ENCODE measurements at regions not wholly inside any gene's neighbourhood (a gene's known extent, or its start where the extent isn't known, plus 50 kb on each side); places are given as distances from the start of the nearest gene placed in this dataset.

DNA sequence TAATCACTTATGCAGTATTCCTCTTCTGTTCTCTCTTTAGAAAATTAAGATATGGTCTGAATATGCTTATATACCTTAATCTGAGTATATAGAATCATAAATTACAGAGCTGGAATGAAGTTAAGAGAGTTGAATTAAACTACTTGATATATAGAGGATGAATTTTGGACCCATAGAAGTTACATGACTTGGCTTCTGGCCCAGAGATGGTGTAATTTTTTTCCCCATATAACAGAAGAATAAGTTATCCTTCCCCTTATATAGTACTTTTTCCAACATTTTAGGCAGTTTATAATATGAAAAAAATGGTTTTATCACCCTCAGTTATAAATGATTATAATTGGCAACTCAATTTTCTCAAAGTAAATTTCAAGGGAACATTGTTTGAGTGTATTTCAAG is 616.3 kb downstream of the TBC1D4 start:
- DNase-seq: no peak

GRCh38 chr13:74860789-74861188 is 621.2 kb downstream of the TBC1D4 start:
- DNase-seq: no peak

- no peak for DNase-seq
Measured at GRCh38 chr13:74850893-74851292, 631.1 kb downstream of the TBC1D4 start.

DNA sequence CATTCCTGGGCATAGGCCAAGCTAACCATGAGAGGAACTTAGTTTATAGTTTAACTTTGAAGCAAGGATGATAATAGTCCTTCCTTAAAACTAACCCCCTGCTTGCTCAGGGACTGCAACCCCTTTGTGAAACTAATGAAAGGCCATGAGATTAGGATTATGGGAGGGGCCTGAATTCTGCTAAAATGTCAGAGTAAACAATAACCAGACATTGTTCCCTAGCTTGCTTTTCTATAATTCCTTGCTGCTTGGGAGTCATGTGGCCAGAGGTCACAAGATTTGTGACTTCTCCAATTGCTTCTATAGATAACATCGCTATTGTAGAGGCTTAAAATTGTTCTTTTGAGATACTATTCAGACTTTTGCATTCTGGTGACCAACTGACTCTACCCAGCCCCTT is 634.0 kb downstream of the TBC1D4 start:
- DNase-seq: no peak

- no peak for DNase-seq
Measured at GRCh38 chr13:74845806-74846205, 636.2 kb downstream of the TBC1D4 start.

- no peak for DNase-seq
Measured at GRCh38 chr13:74841651-74842050, 640.3 kb downstream of the TBC1D4 start.

DNA sequence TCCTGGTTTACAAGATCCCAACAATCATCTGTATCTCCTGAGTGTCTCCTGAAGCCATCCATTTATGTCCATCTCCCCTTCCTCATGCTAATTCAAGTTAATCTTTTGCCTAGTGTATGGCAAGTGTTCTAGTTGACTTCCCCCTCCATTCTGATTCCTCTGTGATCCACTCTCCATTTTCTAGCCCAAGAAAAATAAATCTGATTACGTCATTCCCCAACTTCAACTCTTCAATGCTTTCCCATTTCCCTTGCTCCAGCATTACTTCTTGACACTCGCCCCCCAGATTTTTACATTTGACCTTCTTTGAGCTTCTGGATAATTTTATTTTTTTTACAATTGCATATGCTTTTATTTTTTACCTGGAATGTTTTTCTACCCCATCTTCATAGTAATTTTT is 640.8 kb downstream of the TBC1D4 start:
- no peak for DNase-seq

DNA sequence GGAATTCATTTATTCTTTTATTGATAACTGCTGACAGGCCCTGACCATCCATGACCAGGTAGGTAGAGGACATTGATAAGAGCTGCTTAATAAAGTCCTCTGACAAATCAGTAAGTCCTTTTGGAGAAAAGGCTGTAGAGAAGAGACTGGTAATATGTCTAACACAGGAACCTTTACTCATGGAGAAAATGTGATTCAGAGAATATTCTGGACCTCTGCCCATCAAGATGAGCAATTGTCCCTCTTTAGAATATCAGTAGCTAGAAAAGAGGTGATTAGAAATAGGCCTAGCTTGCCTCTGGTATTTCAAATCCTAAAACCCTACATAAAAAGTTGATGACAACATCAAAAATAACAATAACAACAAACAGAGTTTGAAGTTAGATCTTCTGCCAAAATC is 642.3 kb downstream of the TBC1D4 start:
- DNase-seq: no peak

- no peak for DNase-seq
Measured at GRCh38 chr13:74838096-74838495, 643.9 kb downstream of the TBC1D4 start.

- DNase-seq: no peak
Measured at GRCh38 chr13:74836628-74837027, 645.3 kb downstream of the TBC1D4 start.

DNA sequence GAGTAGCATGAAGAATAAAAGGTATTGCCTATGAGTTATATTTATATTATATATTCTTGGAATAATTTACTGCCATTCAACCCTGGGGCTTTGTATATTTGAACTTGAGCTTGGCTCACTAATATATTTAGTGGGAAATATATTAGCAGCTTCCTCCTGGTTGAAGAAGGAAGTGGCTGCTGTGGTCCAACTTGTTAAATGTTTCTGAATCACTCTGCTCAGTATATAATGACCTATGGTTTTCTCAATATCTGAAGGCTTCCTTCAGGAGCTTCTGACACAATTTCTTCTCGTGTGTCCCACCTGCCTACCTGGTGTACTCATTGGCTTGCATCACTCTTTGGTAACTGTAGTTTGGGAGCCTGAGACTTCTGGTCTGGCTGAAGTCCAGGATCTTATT is 646.4 kb downstream of the TBC1D4 start:
- DNase-seq: no peak

GRCh38 chr13:74825938-74826246 is 656.1 kb downstream of the TBC1D4 start:
- DNase-seq: no peak

DNA sequence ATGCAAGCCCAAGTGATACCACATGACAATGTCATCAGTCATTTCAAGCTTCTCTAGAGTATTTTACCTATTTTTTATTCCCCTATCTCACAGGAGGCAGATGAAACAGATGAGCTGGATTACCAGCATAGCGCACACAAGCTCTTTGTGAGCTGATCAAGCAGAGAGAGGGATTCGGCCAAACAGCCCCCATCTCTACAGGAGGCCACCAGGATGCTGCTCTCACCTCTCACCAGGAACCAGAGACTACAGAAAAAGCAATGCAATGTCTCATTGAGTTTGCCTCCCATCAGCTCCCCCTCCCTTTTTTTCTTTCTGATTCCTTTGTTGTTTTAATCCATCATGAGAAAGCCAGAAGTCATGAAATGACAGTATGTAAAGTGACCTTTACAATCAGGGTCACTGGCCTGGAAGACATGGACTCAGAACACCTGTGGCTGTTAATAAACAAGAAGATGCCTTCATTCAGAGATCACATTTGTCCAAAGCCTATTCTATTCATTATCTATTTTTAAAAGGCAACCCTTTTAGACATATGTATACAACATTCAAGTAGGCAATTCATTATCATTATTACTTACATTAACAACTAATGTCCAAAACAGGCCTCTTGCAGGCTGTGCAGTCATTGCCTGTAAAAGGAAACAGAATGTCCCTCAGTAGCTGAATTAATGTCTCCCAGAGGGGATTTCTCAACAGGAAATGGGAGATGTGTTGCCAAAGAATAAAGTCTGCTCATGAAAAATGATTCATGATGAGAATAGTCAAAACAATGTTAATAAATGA is 656.6 kb downstream of the TBC1D4 start:
- no peak for DNase-seq

GRCh38 chr13:74820809-74821208 is 661.2 kb downstream of the TBC1D4 start:
- no peak for DNase-seq

DNA sequence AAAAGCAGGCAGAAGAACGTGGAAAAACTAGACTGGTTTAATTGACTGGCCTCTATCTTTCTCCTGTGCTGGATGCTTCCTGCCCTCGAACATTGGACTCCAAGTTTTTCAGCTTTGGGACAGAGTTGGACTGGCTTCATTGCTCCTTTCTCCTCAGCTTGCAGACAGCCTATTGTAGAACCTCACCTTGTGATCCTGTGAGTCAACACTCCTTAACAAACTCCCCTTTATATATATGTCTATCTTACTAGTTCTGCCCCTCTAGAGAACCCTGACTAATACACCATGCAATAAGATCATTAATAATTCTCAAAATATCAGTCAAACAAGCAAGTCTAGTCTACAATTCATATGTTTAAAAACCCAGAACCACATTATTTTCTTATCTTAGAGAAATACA is 662.4 kb downstream of the TBC1D4 start:
- no peak for DNase-seq

DNA sequence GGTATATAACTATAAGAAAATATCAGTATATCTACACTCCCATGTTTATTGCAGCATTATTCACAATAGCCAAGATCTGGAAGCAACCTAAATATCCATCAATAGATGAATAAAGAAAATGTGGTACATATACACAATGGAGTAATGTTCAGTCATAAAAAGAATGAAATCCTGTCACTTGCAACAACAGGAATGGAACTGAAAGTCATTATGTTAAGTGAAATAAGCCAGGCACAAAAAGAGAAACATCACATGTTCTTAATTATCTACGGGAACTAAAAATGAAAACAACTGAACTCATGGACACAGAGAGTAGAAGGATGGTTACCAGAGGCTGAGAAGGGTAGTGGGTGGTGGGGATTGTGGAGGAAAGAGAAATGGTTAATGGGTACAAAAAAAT is 665.2 kb downstream of the TBC1D4 start:
- no peak for DNase-seq

DNA sequence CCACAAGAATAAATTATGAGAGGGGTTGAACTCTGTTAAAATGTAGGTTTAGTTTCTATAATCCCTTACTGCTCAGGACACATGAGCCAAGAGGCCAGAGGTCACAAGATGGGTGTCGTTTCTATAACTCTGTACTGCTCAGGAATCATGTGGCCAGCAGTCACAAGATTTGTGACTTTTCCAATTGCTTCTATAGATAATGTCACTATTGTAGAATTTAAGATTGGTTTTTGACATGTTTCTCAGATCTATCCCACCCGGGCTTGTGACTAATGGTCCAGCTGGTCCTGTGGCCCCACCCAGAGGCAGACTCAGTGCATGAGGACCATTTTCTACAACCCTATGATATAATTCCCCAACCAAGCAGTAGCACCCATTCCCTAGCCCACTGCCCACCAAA is 662.0 kb upstream of the KLF12 start:
- no peak for DNase-seq

- no peak for DNase-seq
Measured at GRCh38 chr13:74795526-74795925, 661.3 kb upstream of the KLF12 start.

- DNase-seq: no peak
Measured at GRCh38 chr13:74794582-74794981, 660.4 kb upstream of the KLF12 start.

DNA sequence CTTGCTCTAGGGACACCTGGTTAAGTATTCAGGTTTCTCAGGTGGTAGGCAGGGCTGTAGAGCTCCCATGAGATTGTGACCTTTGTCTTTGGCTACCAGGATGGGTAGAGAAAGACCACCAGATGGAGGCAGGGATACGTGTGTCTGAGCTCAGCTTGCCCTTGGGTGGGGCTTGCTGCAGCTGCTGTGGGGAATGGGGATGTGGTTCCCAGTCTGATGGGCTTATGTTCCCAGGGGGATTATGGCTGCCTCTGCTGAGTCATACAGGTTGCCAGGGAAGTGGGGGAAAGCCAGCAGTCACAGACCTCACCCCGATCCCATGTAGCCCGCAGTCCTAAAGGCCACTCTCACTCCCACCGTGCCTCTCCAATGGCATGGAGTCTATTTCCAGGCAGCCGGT is 659.9 kb upstream of the KLF12 start:
- DNase-seq: no peak

DNA sequence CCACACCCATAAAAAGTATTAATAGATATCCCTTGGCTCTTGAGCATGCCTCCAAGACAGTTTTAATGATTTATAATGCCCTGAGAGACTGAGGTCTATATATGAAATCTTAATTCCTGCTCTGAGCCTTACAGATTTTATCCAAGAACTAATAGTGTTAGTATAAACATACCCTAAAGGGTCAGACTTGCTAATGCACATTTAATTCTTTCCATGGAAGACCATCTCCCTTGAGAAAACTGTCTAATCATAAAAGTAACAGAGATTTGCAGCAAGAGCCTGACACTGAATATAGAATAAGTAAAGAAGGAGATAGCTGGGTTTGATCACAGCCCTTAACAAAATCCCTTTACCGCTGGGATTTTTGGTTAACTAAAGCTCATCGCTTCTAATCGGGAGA is 650.8 kb upstream of the KLF12 start:
- no peak for DNase-seq

- DNase-seq: no peak
Measured at GRCh38 chr13:74778946-74779345, 644.7 kb upstream of the KLF12 start.

GRCh38 chr13:74778087-74778486 is 643.9 kb upstream of the KLF12 start:
- no peak for DNase-seq

- no peak for DNase-seq
Measured at GRCh38 chr13:74774264-74774663, 640.1 kb upstream of the KLF12 start.

GRCh38 chr13:74773248-74773647 is 639.0 kb upstream of the KLF12 start:
- DNase-seq: no peak

GRCh38 chr13:74771964-74772363 is 637.8 kb upstream of the KLF12 start:
- DNase-seq: no peak

Data from NCI-H1436 (cell line).